NCI-H1105 treated with DMSO at 0.1 percent for 48 hours (cell line): ENCODE measurements at regions not wholly inside any gene's neighbourhood (a gene's known extent, or its start where the extent isn't known, plus 50 kb on each side); places are given as distances from the start of the nearest gene placed in this dataset.
"Not testable (repeated sequence)": the region's sequence is repeated elsewhere in the genome, so short reads cannot be mapped to it uniquely, and the experiment has no call there.

Experiments
- DNase-seq: peaks from one replicate; lab custom pipeline; 2025; lab: John Stamatoyannopoulos, UW

- DNase-seq: no peak
Observed at GRCh38 chr7:4523873-4524272, 158.2 kb upstream of the FOXK1 start.

- DNase-seq: no peak
Observed at GRCh38 chr7:4525884-4526283, 156.2 kb upstream of the FOXK1 start.

- no peak for DNase-seq
Observed at GRCh38 chr7:4527988-4528636, 154.0 kb upstream of the FOXK1 start.

- no peak for DNase-seq
Observed at GRCh38 chr7:4531236-4531635, 150.9 kb upstream of the FOXK1 start.

- DNase-seq: not testable (repeated sequence)
Observed at GRCh38 chr7:4533339-4533738, 148.8 kb upstream of the FOXK1 start.

GRCh38 chr7:4549681-4550080 lies 132.4 kb upstream of the FOXK1 start:
- DNase-seq: no peak

- DNase-seq: no peak
Observed at GRCh38 chr7:4550117-4550516, 132.0 kb upstream of the FOXK1 start.

- DNase-seq: no peak
Observed at GRCh38 chr7:4552985-4553384, 129.1 kb upstream of the FOXK1 start.

- DNase-seq: no peak
Observed at GRCh38 chr7:4556868-4557793, 125.0 kb upstream of the FOXK1 start.

- no peak for DNase-seq
Observed at GRCh38 chr7:4561795-4562194, 120.3 kb upstream of the FOXK1 start.

- DNase-seq: no peak
Observed at GRCh38 chr7:4566714-4567113, 115.4 kb upstream of the FOXK1 start.

- DNase-seq: no peak
Observed at GRCh38 chr7:4574851-4575250, 107.2 kb upstream of the FOXK1 start.

- no peak for DNase-seq
Observed at GRCh38 chr7:4575254-4575653, 106.8 kb upstream of the FOXK1 start.

GRCh38 chr7:4602905-4603842 lies 78.9 kb upstream of the FOXK1 start:
- DNase-seq: no peak

GRCh38 chr7:4603843-4604231 lies 78.3 kb upstream of the FOXK1 start:
- DNase-seq: no peak

GRCh38 chr7:4604456-4604940 lies 77.6 kb upstream of the FOXK1 start:
- DNase-seq: no peak

- DNase-seq: no peak
Observed at GRCh38 chr7:4606797-4607196, 75.3 kb upstream of the FOXK1 start.

GRCh38 chr7:4607311-4607729 lies 74.8 kb upstream of the FOXK1 start:
- no peak for DNase-seq

- DNase-seq: not testable (repeated sequence)
Observed at GRCh38 chr7:4609576-4609975, 72.5 kb upstream of the FOXK1 start.

GRCh38 chr7:4610768-4611467 lies 71.2 kb upstream of the FOXK1 start:
- DNase-seq: peak; percentile 48

- DNase-seq: no peak
Observed at GRCh38 chr7:4612237-4612636, 69.9 kb upstream of the FOXK1 start.
